RWPE2 (cell line): ENCODE measurements at regions not wholly inside any gene's neighbourhood (a gene's known extent, or its start where the extent isn't known, plus 50 kb on each side); places are given as distances from the start of the nearest gene placed in this dataset.

ENCODE experiments used
- ATAC-seq: fragments of 200-7000 bp; cut with Tn5 transposase; 3 replicates; pipeline ENCODE4 v1.9.1; 2021; ENCODE audit warnings: low read depth
- DNase-seq: peaks from one replicate; pipeline ENCODE4 v3.0.0-alpha.2; 2020; ENCODE audit warnings: low spot score
- H3K27ac ChIP-seq: fragments of 450-650 bp; 2 replicates; pipeline ENCODE4 v1.5.1; 2017; ENCODE audit warnings: mild to moderate bottlenecking; ENCODE audit not compliant: poor library complexity, severe bottlenecking
- H3K27me3 ChIP-seq: fragments of 250-450 bp; sonication (Bioruptor Pico); 2 replicates; pipeline ENCODE4 v1.5.1; 2021; ENCODE audit warnings: mild to moderate bottlenecking, moderate library complexity; ENCODE audit not compliant: insufficient read depth, poor library complexity, severe bottlenecking
- H3K36me3 ChIP-seq: fragments of 250-450 bp; sonication (Bioruptor Pico); 2 replicates; pipeline ENCODE4 v1.5.1; 2020; ENCODE audit warnings: low read depth, mild to moderate bottlenecking, moderate library complexity
- H3K4me1 ChIP-seq: fragments of 250-450 bp; sonication (Bioruptor Pico); 2 replicates; pipeline ENCODE4 v1.5.1; 2021; ENCODE audit warnings: mild to moderate bottlenecking, moderate library complexity; ENCODE audit not compliant: insufficient read depth, poor library complexity, severe bottlenecking
- H3K4me3 ChIP-seq: fragments of 250-450 bp; sonication (Bioruptor Pico); 2 replicates; pipeline ENCODE4 v1.5.1; 2021; ENCODE audit warnings: mild to moderate bottlenecking, moderate library complexity; ENCODE audit not compliant: severe bottlenecking
- H3K9me3 ChIP-seq: fragments of 250-450 bp; sonication (Bioruptor Pico); 2 replicates; pipeline ENCODE4 v1.5.1; 2021; ENCODE audit warnings: mild to moderate bottlenecking, moderate library complexity; ENCODE audit not compliant: severe bottlenecking
- CTCF ChIP-seq: fragments of 450-650 bp; IDR thresholded peaks from one replicate; pipeline ENCODE4 v1.5.1; 2017; ENCODE audit warnings: mild to moderate bottlenecking, moderate library complexity; ENCODE audit not compliant: poor library complexity, severe bottlenecking

DNA sequence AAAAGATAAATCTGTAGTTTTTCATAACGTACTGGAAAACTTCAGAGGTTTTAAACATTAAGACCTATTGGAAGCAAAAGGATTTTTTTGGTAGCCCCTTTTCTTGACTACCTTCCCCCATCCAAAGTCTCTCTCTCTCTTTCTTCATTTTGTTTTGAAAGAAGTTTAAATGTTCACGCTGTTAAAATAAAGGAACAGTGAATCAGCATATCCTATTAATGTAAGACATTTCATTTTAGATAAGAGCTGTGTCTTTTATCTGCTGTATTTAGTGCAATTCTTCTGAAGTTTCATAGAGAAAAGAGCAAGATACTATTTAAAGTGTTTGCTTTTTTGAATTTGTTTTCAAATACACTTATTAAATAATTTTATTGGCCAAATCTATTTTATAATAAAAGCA is 205.5 kb upstream of the POU3F3 start:
- no peaks in the 10 kb centered on the region for H3K4me1 ChIP-seq
- H3K27me3 ChIP-seq: peaks cover 23% of the 10 kb centered on the region
- no peaks in the 10 kb centered on the region for H3K9me3 ChIP-seq
- no peak overlapping the region for H3K4me3 ChIP-seq
- no peak for TF ChIP-seq CTCF
- ATAC-seq: no peak
- no peaks in the 10 kb centered on the region for H3K36me3 ChIP-seq
- no peak for DNase-seq
- H3K27ac ChIP-seq: no peak overlapping the region

GRCh38 chr2:104649866-104650265 is 204.0 kb upstream of the POU3F3 start:
- H3K36me3 ChIP-seq: no peaks in the 10 kb centered on the region
- no peak overlapping the region for H3K27ac ChIP-seq
- H3K9me3 ChIP-seq: no peaks in the 10 kb centered on the region
- no peak overlapping the region for H3K4me3 ChIP-seq
- H3K27me3 ChIP-seq: peaks cover 24% of the 10 kb centered on the region
- no peak for TF ChIP-seq CTCF
- ATAC-seq: no peak
- no peaks in the 10 kb centered on the region for H3K4me1 ChIP-seq
- no peak for DNase-seq

- no peaks in the 10 kb centered on the region for H3K4me1 ChIP-seq
- ATAC-seq: no peak
- TF ChIP-seq CTCF: no peak
Observed at GRCh38 chr2:104650405-104650996, 203.4 kb upstream of the POU3F3 start.

DNA sequence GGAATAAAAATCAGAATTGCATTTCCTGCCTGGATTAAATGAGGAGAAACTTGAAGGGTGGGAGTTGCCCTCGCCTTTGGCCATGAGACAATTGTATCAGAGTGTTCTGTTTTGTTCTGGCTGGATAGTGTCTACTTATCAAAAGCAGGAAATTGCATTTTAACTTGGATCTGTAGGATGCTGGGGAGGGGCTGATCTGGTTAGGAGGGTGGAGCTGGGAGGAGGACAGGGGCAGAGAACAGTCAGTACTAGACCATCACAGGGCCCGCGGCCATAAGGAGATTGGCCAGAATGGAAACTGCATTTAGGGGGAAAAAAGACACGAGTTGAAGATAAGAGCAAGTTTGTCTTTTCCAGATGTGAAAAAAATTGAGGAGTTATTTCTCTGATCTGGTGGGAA is 199.1 kb upstream of the POU3F3 start:
- DNase-seq (no peak), ATAC-seq (no peak)
- H3K4me1 ChIP-seq: no peaks in the 10 kb centered on the region
- H3K27me3 ChIP-seq: peaks cover 43% of the 10 kb centered on the region
- H3K27ac ChIP-seq: no peak overlapping the region
- no peak overlapping the region for H3K4me3 ChIP-seq
- TF ChIP-seq CTCF: no peak
- no peaks in the 10 kb centered on the region for H3K36me3 ChIP-seq
- H3K9me3 ChIP-seq: no peaks in the 10 kb centered on the region

More at GRCh38 chr2:104650405-104650996, 203.4 kb upstream of the POU3F3 start:
- no peaks in the 10 kb centered on the region for H3K36me3 ChIP-seq
- no peaks in the 10 kb centered on the region for H3K9me3 ChIP-seq
- no peak for DNase-seq
- no peak overlapping the region for H3K27ac ChIP-seq
- H3K27me3 ChIP-seq: peaks cover 27% of the 10 kb centered on the region
- H3K4me3 ChIP-seq: no peak overlapping the region

GRCh38 chr2:104656571-104657163 is 197.2 kb upstream of the POU3F3 start:
- Histone ChIP-seq H3K9me3 (no peaks in the 10 kb centered on the region), H3K4me1 (no peaks in the 10 kb centered on the region), H3K27me3 (peaks cover 55% of the 10 kb centered on the region), H3K36me3 (no peaks in the 10 kb centered on the region), H3K4me3 (no peak overlapping the region), H3K27ac (no peak overlapping the region)
- DNase-seq: no peak
- no peak for ATAC-seq
- no peak for TF ChIP-seq CTCF
